ENCODE measurements at regions not wholly inside any gene's neighbourhood (a gene's known extent, or its start where the extent isn't known, plus 50 kb on each side); places are given as distances from the start of the nearest gene placed in this dataset.

- H3K4me3 ChIP-seq (ENCODE audit: control insufficient read depth in 2 of 3, extremely low read depth in 1 of 3, insufficient read depth in 2 of 3, low read depth in 1 of 3, low read length in 3 of 3): no peak overlapping the region
- no peak overlapping the region for H2AFZ ChIP-seq (ENCODE audit: control insufficient read depth, low read length)
- no peak overlapping the region for H3K9ac ChIP-seq (ENCODE audit: control insufficient read depth, extremely low read depth, insufficient read depth, low read length)
- no peaks in the 10 kb centered on the region for H3K36me3 ChIP-seq (ENCODE audit: control insufficient read depth in 2 of 2, extremely low read depth in 1 of 2, insufficient read depth in 2 of 2, low read length in 2 of 2)
- FAIRE-seq (no peak), DNase-seq (ENCODE audit: low read depth, low spot score) (no peak)
- H3K27me3 ChIP-seq (ENCODE audit: control insufficient read depth, extremely low read depth, insufficient read depth, low read length): no peaks in the 10 kb centered on the region
- H3K79me2 ChIP-seq (ENCODE audit: control insufficient read depth, insufficient read depth, low read length): no peaks in the 10 kb centered on the region
- dilution Hi-C loops (cut with MboI; ENCODE audit: extremely low pct_ligation_motif_present, low sequenced_read_pairs): no loop called here
- H4K20me1 ChIP-seq (ENCODE audit: control insufficient read depth, extremely low read depth, insufficient read depth, low read length): no peaks in the 10 kb centered on the region
- H3K9me1 ChIP-seq (ENCODE audit: control insufficient read depth, extremely low read depth, insufficient read depth, low read length): no peaks in the 10 kb centered on the region
- H3K27ac ChIP-seq (ENCODE audit: control insufficient read depth, insufficient read depth, low read length): no peak overlapping the region
- H3K4me1 ChIP-seq (ENCODE audit: control insufficient read depth, extremely low read depth, insufficient read depth, low read length): no peaks in the 10 kb centered on the region
- no peak overlapping the region for H3K4me2 ChIP-seq (ENCODE audit: control insufficient read depth, extremely low read depth, insufficient read depth, low read depth, low read length)
- no peak for TF ChIP-seq EZH2 (IDR thresholded peaks at IDR 0.05; ENCODE audit: low read length)
- TF ChIP-seq, protein P1, sequence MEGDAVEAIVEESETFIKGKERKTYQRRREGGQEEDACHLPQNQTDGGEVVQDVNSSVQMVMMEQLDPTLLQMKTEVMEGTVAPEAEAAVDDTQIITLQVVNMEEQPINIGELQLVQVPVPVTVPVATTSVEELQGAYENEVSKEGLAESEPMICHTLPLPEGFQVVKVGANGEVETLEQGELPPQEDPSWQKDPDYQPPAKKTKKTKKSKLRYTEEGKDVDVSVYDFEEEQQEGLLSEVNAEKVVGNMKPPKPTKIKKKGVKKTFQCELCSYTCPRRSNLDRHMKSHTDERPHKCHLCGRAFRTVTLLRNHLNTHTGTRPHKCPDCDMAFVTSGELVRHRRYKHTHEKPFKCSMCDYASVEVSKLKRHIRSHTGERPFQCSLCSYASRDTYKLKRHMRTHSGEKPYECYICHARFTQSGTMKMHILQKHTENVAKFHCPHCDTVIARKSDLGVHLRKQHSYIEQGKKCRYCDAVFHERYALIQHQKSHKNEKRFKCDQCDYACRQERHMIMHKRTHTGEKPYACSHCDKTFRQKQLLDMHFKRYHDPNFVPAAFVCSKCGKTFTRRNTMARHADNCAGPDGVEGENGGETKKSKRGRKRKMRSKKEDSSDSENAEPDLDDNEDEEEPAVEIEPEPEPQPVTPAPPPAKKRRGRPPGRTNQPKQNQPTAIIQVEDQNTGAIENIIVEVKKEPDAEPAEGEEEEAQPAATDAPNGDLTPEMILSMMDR (optimal IDR thresholded peaks at IDR 0.05 in 1 of 3, IDR thresholded peaks at IDR 0.05 in 1 of 3, conservative IDR thresholded peaks at IDR 0.05 in 1 of 3; ENCODE audit: extremely low read depth in 1 of 3, insufficient read depth in 2 of 3, low read length in 3 of 3): no peak
- H3K9me3 ChIP-seq (ENCODE audit: control insufficient read depth, low read depth, low read length): no peaks in the 10 kb centered on the region
These were observed 1030.4 kb upstream of the ATXN8OS start for GRCh38 chr13:69077267-69077666.

DNA sequence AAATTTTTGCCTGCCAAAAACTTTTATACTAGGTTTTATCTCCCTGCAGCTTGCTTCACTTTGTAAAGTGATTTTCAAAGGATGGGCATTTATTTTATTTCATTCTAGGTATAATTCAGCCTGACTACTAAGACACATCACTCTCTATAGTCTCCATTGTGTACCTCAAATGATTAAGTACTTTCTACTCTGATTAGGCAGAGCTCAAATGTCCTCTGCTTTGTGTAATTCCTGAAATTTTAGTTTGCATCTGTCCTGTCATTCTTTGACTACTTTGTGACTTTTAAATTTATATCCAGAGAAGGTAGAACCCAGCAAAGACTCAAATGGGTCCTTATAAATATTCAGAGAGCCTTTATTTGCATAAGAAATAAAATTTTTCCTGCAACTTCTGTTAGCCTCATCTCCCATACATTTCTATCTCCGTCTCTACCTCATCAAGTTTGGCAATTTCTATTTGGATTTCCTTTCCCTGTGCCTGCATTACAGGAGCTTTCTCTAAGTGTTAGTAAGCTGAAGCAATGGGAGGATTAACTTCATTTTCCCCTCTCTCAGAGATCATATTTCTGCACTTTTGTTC is 1038.0 kb upstream of the ATXN8OS start:
- Histone ChIP-seq H3K27me3 (ENCODE audit: control insufficient read depth, extremely low read depth, insufficient read depth, low read length) (no peaks in the 10 kb centered on the region), H3K36me3 (ENCODE audit: control insufficient read depth in 2 of 2, extremely low read depth in 1 of 2, insufficient read depth in 2 of 2, low read length in 2 of 2) (no peaks in the 10 kb centered on the region), H3K9ac (ENCODE audit: control insufficient read depth, extremely low read depth, insufficient read depth, low read length) (no peak overlapping the region), H3K79me2 (ENCODE audit: control insufficient read depth, insufficient read depth, low read length) (no peaks in the 10 kb centered on the region), H3K9me3 (ENCODE audit: control insufficient read depth, low read depth, low read length) (no peaks in the 10 kb centered on the region), H2AFZ (ENCODE audit: control insufficient read depth, low read length) (no peak overlapping the region), H3K27ac (ENCODE audit: control insufficient read depth, insufficient read depth, low read length) (no peak overlapping the region), H3K4me2 (ENCODE audit: control insufficient read depth, extremely low read depth, insufficient read depth, low read depth, low read length) (no peak overlapping the region), H4K20me1 (ENCODE audit: control insufficient read depth, extremely low read depth, insufficient read depth, low read length) (no peaks in the 10 kb centered on the region), H3K4me3 (ENCODE audit: control insufficient read depth in 2 of 3, extremely low read depth in 1 of 3, insufficient read depth in 2 of 3, low read depth in 1 of 3, low read length in 3 of 3) (no peak overlapping the region), H3K9me1 (ENCODE audit: control insufficient read depth, extremely low read depth, insufficient read depth, low read length) (no peaks in the 10 kb centered on the region), H3K4me1 (ENCODE audit: control insufficient read depth, extremely low read depth, insufficient read depth, low read length) (no peaks in the 10 kb centered on the region)
- FAIRE-seq (no peak), DNase-seq (ENCODE audit: low read depth, low spot score) (no peak)
- TF ChIP-seq, protein P1 (optimal IDR thresholded peaks at IDR 0.05 in 1 of 3, IDR thresholded peaks at IDR 0.05 in 1 of 3, conservative IDR thresholded peaks at IDR 0.05 in 1 of 3; ENCODE audit: extremely low read depth in 1 of 3, insufficient read depth in 2 of 3, low read length in 3 of 3): no peak
- no peak for TF ChIP-seq EZH2 (IDR thresholded peaks at IDR 0.05; ENCODE audit: low read length)
- dilution Hi-C loops (cut with MboI; ENCODE audit: extremely low pct_ligation_motif_present, low sequenced_read_pairs): no loop called here

Measured in keratinocyte (primary cell).